ENCODE measurements at regions not wholly inside any gene's neighbourhood (a gene's known extent, or its start where the extent isn't known, plus 50 kb on each side); places are given as distances from the start of the nearest gene placed in this dataset.

- DNase-seq, result no peak
These were observed 536.4 kb downstream of the LRFN5 start for GRCh38 chr14:42143114-42143513.

DNA sequence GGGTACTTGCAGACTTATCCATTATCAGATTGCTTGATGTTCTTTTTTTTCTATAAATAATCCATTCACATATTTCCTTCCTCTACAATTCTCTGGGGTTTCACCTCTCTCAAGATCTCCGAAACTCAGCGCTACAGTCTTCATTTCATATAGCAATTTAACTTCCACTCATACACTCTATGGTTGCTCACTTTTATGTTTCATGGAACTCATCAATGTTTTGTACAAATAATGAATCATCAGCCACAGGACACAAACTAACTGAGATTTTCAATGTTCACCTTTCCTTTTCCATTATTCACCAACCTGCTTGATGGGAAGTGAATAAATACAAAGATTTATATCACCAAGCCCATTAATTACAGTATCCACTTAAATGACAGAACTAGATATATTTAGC is 534.7 kb downstream of the LRFN5 start:
- no peak for DNase-seq

GRCh38 chr14:42140831-42141279 is 534.2 kb downstream of the LRFN5 start:
- DNase-seq, result no peak

DNA sequence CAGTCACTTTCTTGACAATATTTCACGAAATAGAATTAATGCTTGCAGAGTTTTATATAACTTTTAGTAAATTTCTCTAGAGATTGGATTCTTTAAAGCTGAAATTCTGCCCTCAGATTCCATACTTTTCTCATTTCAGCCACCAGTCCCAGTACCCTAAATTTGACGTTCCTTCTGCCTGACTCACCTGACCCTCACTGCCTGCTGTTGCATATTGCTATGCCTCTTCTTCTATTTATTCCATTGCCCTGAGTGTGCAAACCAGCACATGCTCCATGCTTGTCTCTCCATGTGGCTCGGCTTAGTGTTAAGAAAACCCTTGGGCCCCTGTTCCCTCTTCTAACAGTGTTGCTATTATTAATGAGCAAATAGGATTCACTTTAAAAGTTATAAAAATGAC is 533.3 kb downstream of the LRFN5 start:
- no peak for DNase-seq

DNA sequence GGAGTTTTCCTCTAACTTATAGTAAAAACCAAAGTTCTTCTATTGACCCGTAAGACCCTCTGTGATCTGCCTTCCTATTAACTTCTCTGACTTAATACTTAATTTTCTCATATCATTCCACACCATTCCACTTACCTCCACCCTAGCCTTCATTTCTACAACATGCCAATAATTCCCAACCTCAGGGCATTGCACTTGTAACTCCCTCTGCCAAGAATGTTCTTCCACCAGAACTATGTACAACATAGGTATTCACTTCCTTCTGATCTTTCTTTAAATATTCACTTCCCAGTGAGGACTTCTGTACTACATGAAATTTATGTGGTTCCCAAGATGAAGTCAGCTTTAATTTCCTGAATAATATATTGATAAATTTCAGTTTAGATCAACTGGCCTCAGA is 531.7 kb downstream of the LRFN5 start:
- no peak for DNase-seq

GRCh38 chr14:42130815-42131214 is 524.1 kb downstream of the LRFN5 start:
- DNase-seq, result no peak

GRCh38 chr14:42123526-42123925 is 516.9 kb downstream of the LRFN5 start:
- no peak for DNase-seq

GRCh38 chr14:42113358-42114069 is 506.8 kb downstream of the LRFN5 start:
- no peak for DNase-seq

- DNase-seq, result no peak
These were observed 505.4 kb downstream of the LRFN5 start for GRCh38 chr14:42112108-42112507.

DNA sequence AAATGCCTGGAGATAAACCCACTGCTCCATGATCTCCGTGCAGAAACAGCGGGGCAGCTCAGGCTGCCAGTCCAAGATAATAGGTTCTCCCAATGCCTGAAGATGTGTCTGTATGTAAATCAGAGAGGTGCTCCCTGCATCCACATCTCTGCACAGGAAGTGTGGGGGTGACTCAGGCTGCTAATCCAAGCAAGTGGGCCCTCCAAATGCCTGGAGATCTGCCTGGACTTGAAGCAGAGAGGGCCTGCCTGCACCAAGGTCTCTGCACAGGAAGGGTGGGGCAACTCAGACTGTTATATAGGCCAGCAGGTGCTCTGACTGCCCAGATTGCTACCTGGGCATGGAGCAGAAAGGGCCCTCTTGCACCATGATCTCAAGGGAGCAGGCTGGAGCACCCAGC is 504.7 kb downstream of the LRFN5 start:
- DNase-seq, result no peak

DNA sequence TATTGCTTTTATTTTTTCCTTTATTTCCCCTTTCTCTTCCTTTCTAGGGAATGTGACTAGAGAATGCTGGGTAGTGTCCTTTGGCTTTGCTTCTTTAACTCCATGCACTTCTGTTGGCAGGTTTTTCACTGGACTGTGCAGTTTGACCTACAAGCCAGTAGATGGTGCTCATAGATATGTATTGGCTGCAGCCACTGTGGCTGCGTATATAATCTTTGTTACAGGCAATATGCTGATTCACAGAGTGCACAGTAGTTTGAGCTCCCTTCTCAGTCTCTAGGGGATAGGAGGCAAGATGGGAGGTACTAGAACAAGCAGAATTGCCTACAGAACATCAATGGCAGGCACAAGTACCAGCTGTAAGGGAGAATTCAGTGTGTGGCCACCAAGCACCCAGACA is 503.5 kb downstream of the LRFN5 start:
- no peak for DNase-seq

DNA sequence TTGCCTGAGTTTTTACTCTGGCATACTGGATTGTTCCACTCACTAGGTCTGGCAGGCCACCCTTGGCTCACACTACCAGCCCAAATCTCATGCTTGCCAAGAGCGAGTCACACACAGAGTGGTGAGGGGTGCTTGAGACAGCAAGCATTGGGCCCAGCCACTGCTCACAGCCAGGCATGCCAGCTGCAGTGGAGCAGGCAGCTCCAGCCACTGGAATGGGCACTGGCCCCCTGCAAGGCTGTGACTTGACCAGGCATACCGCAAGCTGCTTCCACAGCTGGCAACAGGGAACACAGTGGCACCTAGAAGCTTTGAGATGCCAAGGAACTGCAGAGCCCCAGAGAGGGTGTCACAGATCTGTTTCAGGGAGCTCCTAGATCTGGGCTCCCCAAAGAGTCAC is 488.5 kb downstream of the LRFN5 start:
- no peak for DNase-seq

DNA sequence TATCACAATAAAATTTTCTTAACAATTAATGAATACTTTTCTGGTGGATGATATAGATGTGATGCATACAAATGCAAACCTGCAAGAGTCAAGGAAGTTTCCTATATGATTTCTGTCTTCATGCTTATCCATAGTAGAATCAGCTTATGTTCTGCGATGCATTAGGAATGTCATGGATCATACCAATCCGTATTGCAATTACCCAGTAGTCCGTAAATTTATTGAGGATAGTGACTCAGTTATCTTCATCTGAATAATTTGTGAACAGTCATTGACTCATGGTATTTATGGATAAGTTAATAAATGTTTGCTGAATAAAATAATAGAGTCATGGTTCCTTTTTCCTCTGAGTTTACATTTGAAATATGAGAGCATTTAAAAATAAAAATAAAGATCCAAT is 483.4 kb downstream of the LRFN5 start:
- DNase-seq, result no peak

- no peak for DNase-seq
These were observed 473.2 kb downstream of the LRFN5 start for GRCh38 chr14:42079911-42080310.

DNA sequence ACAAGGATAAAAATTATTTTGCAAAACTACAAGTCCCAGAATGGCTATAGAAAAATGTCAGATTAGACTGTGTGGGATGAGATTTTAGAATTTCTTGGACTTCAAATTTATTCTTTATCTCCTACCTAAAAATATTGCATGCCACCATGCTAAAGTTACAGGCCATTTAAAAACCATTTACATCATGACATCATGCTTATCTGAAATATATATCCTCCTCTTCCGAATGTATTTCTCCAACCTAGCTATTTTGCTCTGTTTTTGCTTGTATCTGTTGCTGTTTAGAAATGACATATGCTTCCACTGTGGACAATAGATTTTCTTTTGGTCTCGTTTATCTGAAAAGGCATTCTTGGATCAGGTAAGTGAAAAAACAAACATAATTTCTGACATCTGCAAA is 471.7 kb downstream of the LRFN5 start:
- no peak for DNase-seq

- DNase-seq, result no peak
These were observed 463.4 kb downstream of the LRFN5 start for GRCh38 chr14:42070031-42070430.

GRCh38 chr14:42057111-42057510 is 450.4 kb downstream of the LRFN5 start:
- no peak for DNase-seq

- DNase-seq, result no peak
These were observed 440.9 kb downstream of the LRFN5 start for GRCh38 chr14:42047421-42048055.

- no peak for DNase-seq
These were observed 438.7 kb downstream of the LRFN5 start for GRCh38 chr14:42045383-42045782.

- DNase-seq, result no peak
These were observed 421.9 kb downstream of the LRFN5 start for GRCh38 chr14:42028607-42029006.

GRCh38 chr14:42027271-42027670 is 420.6 kb downstream of the LRFN5 start:
- no peak for DNase-seq

GRCh38 chr14:42023452-42023851 is 416.8 kb downstream of the LRFN5 start:
- no peak for DNase-seq

DNA sequence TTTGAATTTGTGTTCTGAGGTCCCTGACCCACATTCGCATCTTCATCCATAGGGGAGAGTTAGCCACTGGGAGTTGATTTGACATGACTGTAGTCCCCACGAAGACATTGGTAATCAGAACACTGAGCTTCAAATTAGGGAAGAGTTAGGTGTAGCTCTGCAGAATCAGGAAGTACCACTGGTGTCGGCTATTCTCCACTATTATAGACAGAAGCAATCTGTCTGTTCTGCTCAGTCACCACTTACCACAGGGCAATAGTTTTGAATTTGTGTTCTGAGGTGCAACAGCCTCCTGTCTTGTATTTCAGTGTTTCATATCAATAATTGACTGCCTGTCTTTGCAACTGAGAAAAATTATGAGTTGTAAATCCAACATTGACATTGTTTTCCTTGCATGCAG is 407.6 kb downstream of the LRFN5 start:
- no peak for DNase-seq

Measured in amygdala (tissue), 56 donors.